ENCODE measurements at regions not wholly inside any gene's neighbourhood (a gene's known extent, or its start where the extent isn't known, plus 50 kb on each side); places are given as distances from the start of the nearest gene placed in this dataset.

DNA sequence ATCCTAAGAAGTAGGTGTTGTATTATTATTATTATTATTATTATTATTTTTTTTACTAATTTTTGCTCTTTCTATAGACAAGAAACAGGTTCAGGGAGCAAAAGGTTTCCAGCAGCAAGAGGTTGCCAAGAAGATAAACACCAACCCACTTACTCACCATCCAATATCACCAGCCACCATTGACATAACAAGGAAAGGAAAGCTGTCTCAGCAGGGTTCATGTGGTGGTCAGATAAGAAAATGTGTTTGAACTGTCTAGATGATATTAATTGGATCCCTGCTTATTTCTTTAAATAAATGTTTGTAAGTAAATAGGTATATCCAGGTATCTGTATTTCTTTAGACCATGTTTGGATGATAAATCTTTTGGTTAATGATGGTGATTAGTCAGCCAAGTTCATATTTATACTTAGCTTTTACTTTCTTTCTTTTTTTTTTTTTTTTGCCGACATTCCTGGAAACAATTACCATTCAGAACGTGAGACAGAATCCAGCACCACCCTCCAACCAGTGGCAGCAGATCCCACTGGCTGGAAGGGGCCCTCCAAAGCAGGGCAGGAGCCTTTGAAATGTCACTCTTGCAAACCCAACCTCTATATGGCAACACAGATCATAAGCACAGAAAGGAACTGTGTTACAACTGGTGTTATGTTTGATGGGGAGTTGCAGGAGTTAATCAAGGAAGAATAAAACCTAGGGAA, 139.2 kb upstream of the ECI2 start:
- Histone ChIP-seq H3K36me3 (no peaks in the 10 kb centered on the region), H3K4me1 (no peaks in the 10 kb centered on the region), H3K27ac (no peak overlapping the region), H3K4me3 (no peak overlapping the region), H3K27me3 (no peaks in the 10 kb centered on the region), H3K9me3 (no peaks in the 10 kb centered on the region)
- intact Hi-C loops (cut with DNase I; ENCODE audit: low total_unique reads) = no loop called here
- TF ChIP-seq CTCF (IDR thresholded peaks at IDR 0.05) (no peak), POLR2A (IDR thresholded peaks at IDR 0.05) (no peak), EP300 (IDR thresholded peaks at IDR 0.05) (no peak), POLR2AphosphoS5 (IDR thresholded peaks at IDR 0.05) (no peak)
- peak in 1 of 2 donors; percentile 44 for DNase-seq
- 8 to 23% (median 15%) methylated on average over 2 of the region's 2 CpGs for WGBS, 5 donors

- DNase-seq = no peak
- intact Hi-C loops (cut with DNase I; ENCODE audit: low total_unique reads) = no loop called here
These were observed 137.6 kb upstream of the ECI2 start for GRCh38 chr6:4272996-4273395.

GRCh38 chr6:4271761-4272470, 136.5 kb upstream of the ECI2 start:
- intact Hi-C loops (cut with DNase I; ENCODE audit: low total_unique reads) = no loop called here

More at GRCh38 chr6:4272996-4273395, 137.6 kb upstream of the ECI2 start:
- no peaks in the 10 kb centered on the region for H3K27me3 ChIP-seq
- no peak for TF ChIP-seq CTCF (IDR thresholded peaks at IDR 0.05)
- no peak for TF ChIP-seq POLR2A (IDR thresholded peaks at IDR 0.05)
- TF ChIP-seq POLR2AphosphoS5 (IDR thresholded peaks at IDR 0.05) = no peak
- no peak for TF ChIP-seq EP300 (IDR thresholded peaks at IDR 0.05)
- H3K9me3 ChIP-seq = no peaks in the 10 kb centered on the region
- H3K4me3 ChIP-seq = no peak overlapping the region
- H3K36me3 ChIP-seq = no peaks in the 10 kb centered on the region
- WGBS, 5 donors = 86 to 97% (median 88%) methylated on average over 6 of the region's 6 CpGs
- H3K4me1 ChIP-seq = no peaks in the 10 kb centered on the region
- H3K27ac ChIP-seq = no peak overlapping the region

GRCh38 chr6:4270776-4271175, 135.4 kb upstream of the ECI2 start:
- no peak for TF ChIP-seq CTCF (IDR thresholded peaks at IDR 0.05)
- no peak for TF ChIP-seq EP300 (IDR thresholded peaks at IDR 0.05)
- no peak for TF ChIP-seq POLR2AphosphoS5 (IDR thresholded peaks at IDR 0.05)
- TF ChIP-seq POLR2A (IDR thresholded peaks at IDR 0.05) = no peak
- intact Hi-C loops (cut with DNase I; ENCODE audit: low total_unique reads) = no loop called here
- 59 to 78% (median 69%) methylated on average over 1 of the region's 1 CpG for WGBS, 5 donors

More at GRCh38 chr6:4271761-4272470, 136.5 kb upstream of the ECI2 start:
- Histone ChIP-seq H3K36me3 (no peaks in the 10 kb centered on the region), H3K27me3 (no peaks in the 10 kb centered on the region), H3K4me1 (no peaks in the 10 kb centered on the region), H3K4me3 (no peak overlapping the region), H3K9me3 (no peaks in the 10 kb centered on the region), H3K27ac (no peak overlapping the region)
- 82 to 89% (median 85%) methylated on average over 6 of the region's 6 CpGs for WGBS, 5 donors
- no peak for DNase-seq
- TF ChIP-seq POLR2AphosphoS5 (IDR thresholded peaks at IDR 0.05) (no peak), EP300 (IDR thresholded peaks at IDR 0.05) (no peak), POLR2A (IDR thresholded peaks at IDR 0.05) (no peak), CTCF (IDR thresholded peaks at IDR 0.05) (no peak)

More at GRCh38 chr6:4270776-4271175, 135.4 kb upstream of the ECI2 start:
- H3K4me3 ChIP-seq = no peak overlapping the region
- H3K9me3 ChIP-seq = no peaks in the 10 kb centered on the region
- no peak for DNase-seq
- H3K4me1 ChIP-seq = no peaks in the 10 kb centered on the region
- no peaks in the 10 kb centered on the region for H3K36me3 ChIP-seq
- H3K27me3 ChIP-seq = no peaks in the 10 kb centered on the region
- H3K27ac ChIP-seq = no peak overlapping the region

All from stomach (tissue), 8 donors.